Keratinocyte (primary cell): ENCODE measurements at regions not wholly inside any gene's neighbourhood (a gene's known extent, or its start where the extent isn't known, plus 50 kb on each side); places are given as distances from the start of the nearest gene placed in this dataset.

ENCODE experiments used
- EZH2 ChIP-seq: IDR thresholded peaks from one replicate; pipeline ENCODE4 v1.6.1; 2012; ENCODE audit warnings: inconsistent platforms, mild to moderate bottlenecking, low read length, moderate library complexity
- TF ChIP-seq, protein P1 (sequence below), 3 experiments: IDR thresholded peaks in 1 of 3; conservative IDR thresholded peaks in 1 of 3; optimal IDR thresholded peaks in 1 of 3; 2 replicates in 2 of 3; 3 replicates in 1 of 3; pipeline versions ENCODE3 to v1.5.1; 2011; ENCODE audit warnings: low read length in 3 of 3, mild to moderate bottlenecking in 3 of 3, moderate library complexity in 2 of 3, control low read depth in 1 of 3, inconsistent platforms in 1 of 3; ENCODE audit not compliant: insufficient read depth in 2 of 3; ENCODE audit errors: extremely low read depth in 1 of 3

DNA sequence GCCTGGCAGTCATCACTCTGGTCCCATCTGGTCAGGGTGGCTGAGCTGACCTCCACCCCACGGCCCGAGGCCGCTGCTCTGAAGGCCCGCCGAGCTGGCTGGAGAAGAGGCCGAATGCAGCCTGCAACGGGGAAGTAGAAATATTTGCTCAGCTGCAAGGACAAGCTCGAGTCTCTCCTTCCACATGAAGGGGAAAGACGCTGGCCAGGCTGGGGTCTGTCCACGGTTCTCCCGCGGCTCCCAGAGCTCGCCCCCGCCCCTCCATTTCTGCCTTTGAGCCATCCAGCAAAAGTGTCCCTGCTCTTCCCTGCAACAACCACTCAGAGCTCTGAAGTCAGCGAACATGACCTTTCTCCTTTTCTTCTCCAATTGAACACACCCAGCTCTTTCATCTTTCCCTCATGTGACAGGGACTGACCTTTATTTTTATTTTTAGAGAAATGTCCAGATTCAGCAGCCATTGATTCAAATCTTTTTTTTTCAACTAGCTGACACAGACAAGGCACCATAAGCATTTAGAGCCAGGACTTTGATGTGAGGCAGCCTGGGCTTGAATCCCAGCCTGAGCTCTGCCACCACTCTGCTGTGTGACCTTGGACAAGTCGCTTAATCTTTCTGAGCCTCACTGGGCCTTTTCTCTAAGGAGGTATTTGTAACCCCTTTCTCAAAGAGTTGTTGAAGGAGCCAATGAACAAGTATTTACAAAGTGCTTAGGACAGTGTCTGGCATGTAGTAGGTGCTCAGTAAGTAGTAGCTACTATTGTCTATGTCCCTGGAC lies 149.3 kb upstream of the WNT4 start:
- TF ChIP-seq, protein P1, sequence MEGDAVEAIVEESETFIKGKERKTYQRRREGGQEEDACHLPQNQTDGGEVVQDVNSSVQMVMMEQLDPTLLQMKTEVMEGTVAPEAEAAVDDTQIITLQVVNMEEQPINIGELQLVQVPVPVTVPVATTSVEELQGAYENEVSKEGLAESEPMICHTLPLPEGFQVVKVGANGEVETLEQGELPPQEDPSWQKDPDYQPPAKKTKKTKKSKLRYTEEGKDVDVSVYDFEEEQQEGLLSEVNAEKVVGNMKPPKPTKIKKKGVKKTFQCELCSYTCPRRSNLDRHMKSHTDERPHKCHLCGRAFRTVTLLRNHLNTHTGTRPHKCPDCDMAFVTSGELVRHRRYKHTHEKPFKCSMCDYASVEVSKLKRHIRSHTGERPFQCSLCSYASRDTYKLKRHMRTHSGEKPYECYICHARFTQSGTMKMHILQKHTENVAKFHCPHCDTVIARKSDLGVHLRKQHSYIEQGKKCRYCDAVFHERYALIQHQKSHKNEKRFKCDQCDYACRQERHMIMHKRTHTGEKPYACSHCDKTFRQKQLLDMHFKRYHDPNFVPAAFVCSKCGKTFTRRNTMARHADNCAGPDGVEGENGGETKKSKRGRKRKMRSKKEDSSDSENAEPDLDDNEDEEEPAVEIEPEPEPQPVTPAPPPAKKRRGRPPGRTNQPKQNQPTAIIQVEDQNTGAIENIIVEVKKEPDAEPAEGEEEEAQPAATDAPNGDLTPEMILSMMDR (optimal IDR thresholded peaks at IDR 0.05 in 1 of 3, IDR thresholded peaks at IDR 0.05 in 1 of 3, conservative IDR thresholded peaks at IDR 0.05 in 1 of 3; ENCODE audit: extremely low read depth in 1 of 3, insufficient read depth in 2 of 3, low read length in 3 of 3), result no peak
- no peak for TF ChIP-seq EZH2
